IPS-18a (cell line): ENCODE measurements at regions not wholly inside any gene's neighbourhood (a gene's known extent, or its start where the extent isn't known, plus 50 kb on each side); places are given as distances from the start of the nearest gene placed in this dataset.

ENCODE experiments used
- H3K27ac ChIP-seq: one replicate; pipeline ENCODE4 v1.5.1; 2013; ENCODE audit warnings: low read length
- H3K27me3 ChIP-seq: one replicate; pipeline ENCODE4 v1.6.1; 2013; ENCODE audit warnings: mild to moderate bottlenecking, low read length; ENCODE audit not compliant: control insufficient read depth, insufficient read depth
- H3K36me3 ChIP-seq: one replicate; pipeline ENCODE4 v1.6.1; 2013; ENCODE audit warnings: low read depth, low read length; ENCODE audit not compliant: control insufficient read depth
- H3K4me1 ChIP-seq: one replicate; pipeline ENCODE4 v1.6.1; 2013; ENCODE audit warnings: low read depth, low read length; ENCODE audit not compliant: control insufficient read depth
- H3K4me3 ChIP-seq: one replicate; pipeline ENCODE4 v1.5.1; 2013; ENCODE audit warnings: low read length
- H3K9ac ChIP-seq: one replicate; pipeline ENCODE4 v1.6.1; 2013; ENCODE audit warnings: mild to moderate bottlenecking, low read length, moderate library complexity
- H3K9me3 ChIP-seq: one replicate; pipeline ENCODE4 v1.6.1; 2013; ENCODE audit warnings: low read depth, low read length; ENCODE audit not compliant: control insufficient read depth

DNA sequence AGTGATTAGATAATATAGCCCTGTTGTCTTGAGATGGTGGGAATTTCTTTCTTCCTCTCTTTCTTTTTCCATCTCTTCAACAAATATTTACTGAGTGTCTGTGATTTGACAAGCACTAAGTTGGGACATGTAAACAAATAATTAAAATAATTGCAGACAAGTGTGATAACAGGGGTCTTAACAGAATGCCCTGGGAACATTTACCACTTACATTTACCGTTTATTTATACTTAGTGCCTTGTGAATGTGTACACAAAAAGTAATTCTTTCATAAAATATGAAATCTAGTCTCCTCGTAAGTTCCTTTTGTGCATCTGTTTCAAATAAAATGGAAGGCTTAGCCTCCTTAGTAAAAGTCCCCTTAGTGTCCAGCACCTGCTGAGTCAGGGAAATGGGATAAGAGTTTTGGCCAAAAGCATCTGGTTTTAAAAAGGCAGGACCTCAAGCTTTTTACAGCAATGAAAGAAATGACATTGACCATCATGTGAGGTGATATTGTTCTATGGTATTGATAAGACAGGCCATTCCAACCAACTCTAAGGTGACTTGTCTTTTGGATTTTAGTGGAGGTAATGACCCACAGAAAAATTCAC lies 188.2 kb downstream of the HS3ST3B1 start:
- peaks cover 6% of the 10 kb centered on the region for H3K4me1 ChIP-seq
- no peaks in the 10 kb centered on the region for H3K36me3 ChIP-seq
- no peaks in the 10 kb centered on the region for H3K9me3 ChIP-seq
- no peak overlapping the region for H3K4me3 ChIP-seq
- no peaks in the 10 kb centered on the region for H3K27me3 ChIP-seq
- H3K9ac ChIP-seq, result no peak overlapping the region
- no peak overlapping the region for H3K27ac ChIP-seq

GRCh38 chr17:14487068-14487467 lies 186.2 kb downstream of the HS3ST3B1 start:
- H3K9me3 ChIP-seq, result no peaks in the 10 kb centered on the region
- peaks cover 6% of the 10 kb centered on the region for H3K4me1 ChIP-seq
- H3K27ac ChIP-seq, result no peak overlapping the region
- no peaks in the 10 kb centered on the region for H3K36me3 ChIP-seq
- H3K27me3 ChIP-seq, result no peaks in the 10 kb centered on the region
- H3K9ac ChIP-seq, result no peak overlapping the region
- no peak overlapping the region for H3K4me3 ChIP-seq

DNA sequence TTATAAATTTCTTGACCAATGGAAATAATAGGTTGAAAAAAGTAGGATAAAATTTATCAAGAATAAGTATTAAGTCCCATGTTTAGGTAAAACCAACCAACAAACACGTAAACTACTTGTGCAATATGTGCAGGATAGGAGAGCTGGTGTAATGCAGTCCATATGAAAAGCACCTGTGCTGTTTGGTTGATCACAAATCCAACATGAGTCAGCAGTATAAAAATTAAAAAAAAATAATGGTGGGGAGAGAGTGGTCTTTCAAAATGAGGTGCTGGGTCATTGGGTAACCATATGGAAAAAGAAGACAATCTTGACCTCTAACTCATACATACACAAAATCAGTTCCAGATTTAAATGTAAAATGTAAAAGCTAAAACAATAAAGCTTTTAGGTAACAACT lies 181.8 kb downstream of the HS3ST3B1 start:
- H3K27me3 ChIP-seq, result no peaks in the 10 kb centered on the region
- no peaks in the 10 kb centered on the region for H3K9me3 ChIP-seq
- H3K4me3 ChIP-seq, result no peak overlapping the region

DNA sequence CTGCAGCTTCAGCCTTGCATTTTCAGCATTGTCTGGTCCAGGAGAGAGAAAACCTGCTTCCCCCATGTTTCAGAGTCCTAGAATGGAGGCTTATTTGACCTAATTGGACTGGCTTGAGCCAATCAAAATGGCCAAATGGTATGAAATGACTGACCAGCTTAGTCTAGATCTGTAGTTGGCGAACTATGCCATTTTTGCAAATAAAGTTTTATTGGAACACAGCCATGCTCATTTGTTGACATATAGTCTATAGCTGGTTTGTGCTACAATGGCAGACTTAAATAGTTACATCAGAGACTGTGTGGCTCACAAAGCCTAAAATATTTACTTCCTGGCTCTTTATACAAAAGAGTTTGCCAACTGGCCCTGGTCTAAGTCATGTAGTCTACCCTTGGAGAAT lies 180.8 kb downstream of the HS3ST3B1 start:
- Histone ChIP-seq H3K4me1 (peaks cover 6% of the 10 kb centered on the region), H3K27ac (no peak overlapping the region), H3K9ac (no peak overlapping the region), H3K27me3 (no peaks in the 10 kb centered on the region), H3K4me3 (no peak overlapping the region), H3K36me3 (no peaks in the 10 kb centered on the region), H3K9me3 (no peaks in the 10 kb centered on the region)

More for the DNA sequence above, 181.8 kb downstream of the HS3ST3B1 start:
- Histone ChIP-seq H3K27ac (no peak overlapping the region), H3K9ac (no peak overlapping the region), H3K4me1 (peaks cover 6% of the 10 kb centered on the region), H3K36me3 (no peaks in the 10 kb centered on the region)

GRCh38 chr17:14474591-14474990 lies 173.7 kb downstream of the HS3ST3B1 start:
- Histone ChIP-seq H3K27ac (no peak overlapping the region), H3K9me3 (no peaks in the 10 kb centered on the region), H3K36me3 (no peaks in the 10 kb centered on the region), H3K4me3 (no peak overlapping the region), H3K27me3 (no peaks in the 10 kb centered on the region), H3K4me1 (no peaks in the 10 kb centered on the region), H3K9ac (no peak overlapping the region)

- H3K27me3 ChIP-seq, result no peaks in the 10 kb centered on the region
- H3K36me3 ChIP-seq, result no peaks in the 10 kb centered on the region
- no peak overlapping the region for H3K27ac ChIP-seq
- H3K9ac ChIP-seq, result no peak overlapping the region
- no peaks in the 10 kb centered on the region for H3K4me1 ChIP-seq
- no peak overlapping the region for H3K4me3 ChIP-seq
- H3K9me3 ChIP-seq, result no peaks in the 10 kb centered on the region
Observed at GRCh38 chr17:14471052-14471451, 170.2 kb downstream of the HS3ST3B1 start.

DNA sequence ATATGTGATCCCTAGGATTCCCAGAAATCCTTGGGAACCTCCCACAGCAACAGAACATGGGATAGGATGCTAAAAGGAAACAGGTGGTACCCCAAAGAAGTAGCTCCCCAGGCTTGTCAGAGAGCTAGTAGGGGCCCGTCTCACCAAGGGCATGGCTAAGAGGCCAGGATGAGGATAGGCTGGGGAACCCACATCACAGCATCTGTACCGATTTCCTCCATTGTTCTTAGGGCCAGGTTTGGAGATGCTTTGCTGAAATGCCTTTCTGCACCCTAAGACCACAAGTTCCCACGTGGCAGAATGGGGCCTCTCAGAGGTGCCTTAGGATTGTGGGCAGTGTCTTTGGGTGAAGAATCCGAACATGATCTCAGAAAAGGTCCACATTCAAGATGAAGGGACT lies 169.5 kb downstream of the HS3ST3B1 start:
- Histone ChIP-seq H3K9me3 (no peaks in the 10 kb centered on the region), H3K27me3 (no peaks in the 10 kb centered on the region), H3K4me3 (no peak overlapping the region), H3K4me1 (no peaks in the 10 kb centered on the region), H3K27ac (no peak overlapping the region), H3K36me3 (no peaks in the 10 kb centered on the region), H3K9ac (no peak overlapping the region)

GRCh38 chr17:14469971-14470370 lies 169.1 kb downstream of the HS3ST3B1 start:
- Histone ChIP-seq H3K27me3 (no peaks in the 10 kb centered on the region), H3K9ac (no peak overlapping the region), H3K9me3 (no peaks in the 10 kb centered on the region), H3K4me1 (no peaks in the 10 kb centered on the region), H3K27ac (no peak overlapping the region), H3K4me3 (no peak overlapping the region), H3K36me3 (no peaks in the 10 kb centered on the region)

DNA sequence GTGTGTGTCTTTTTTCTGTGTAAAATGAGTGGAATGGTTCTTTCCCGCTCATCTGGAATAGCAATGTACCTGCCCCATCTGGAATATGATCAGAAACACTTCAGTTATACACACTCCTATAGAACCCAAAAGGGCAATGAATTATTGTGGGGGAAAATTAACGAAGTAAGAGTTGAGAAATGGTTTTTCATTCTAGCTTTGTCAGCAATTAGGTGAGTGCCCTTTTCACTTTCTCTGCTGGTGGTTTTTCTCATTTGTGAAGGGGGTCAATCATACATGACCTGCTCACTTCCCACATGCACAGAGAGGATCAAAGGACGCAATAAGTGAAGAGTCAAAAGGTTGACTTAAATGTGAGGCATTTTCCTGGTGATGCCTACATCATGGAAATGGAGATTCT lies 168.0 kb downstream of the HS3ST3B1 start:
- Histone ChIP-seq H3K4me3 (no peak overlapping the region), H3K9me3 (no peaks in the 10 kb centered on the region), H3K4me1 (no peaks in the 10 kb centered on the region), H3K36me3 (no peaks in the 10 kb centered on the region), H3K9ac (no peak overlapping the region), H3K27ac (no peak overlapping the region), H3K27me3 (no peaks in the 10 kb centered on the region)

GRCh38 chr17:14461227-14461548 lies 160.3 kb downstream of the HS3ST3B1 start:
- no peaks in the 10 kb centered on the region for H3K27me3 ChIP-seq
- no peaks in the 10 kb centered on the region for H3K9me3 ChIP-seq

DNA sequence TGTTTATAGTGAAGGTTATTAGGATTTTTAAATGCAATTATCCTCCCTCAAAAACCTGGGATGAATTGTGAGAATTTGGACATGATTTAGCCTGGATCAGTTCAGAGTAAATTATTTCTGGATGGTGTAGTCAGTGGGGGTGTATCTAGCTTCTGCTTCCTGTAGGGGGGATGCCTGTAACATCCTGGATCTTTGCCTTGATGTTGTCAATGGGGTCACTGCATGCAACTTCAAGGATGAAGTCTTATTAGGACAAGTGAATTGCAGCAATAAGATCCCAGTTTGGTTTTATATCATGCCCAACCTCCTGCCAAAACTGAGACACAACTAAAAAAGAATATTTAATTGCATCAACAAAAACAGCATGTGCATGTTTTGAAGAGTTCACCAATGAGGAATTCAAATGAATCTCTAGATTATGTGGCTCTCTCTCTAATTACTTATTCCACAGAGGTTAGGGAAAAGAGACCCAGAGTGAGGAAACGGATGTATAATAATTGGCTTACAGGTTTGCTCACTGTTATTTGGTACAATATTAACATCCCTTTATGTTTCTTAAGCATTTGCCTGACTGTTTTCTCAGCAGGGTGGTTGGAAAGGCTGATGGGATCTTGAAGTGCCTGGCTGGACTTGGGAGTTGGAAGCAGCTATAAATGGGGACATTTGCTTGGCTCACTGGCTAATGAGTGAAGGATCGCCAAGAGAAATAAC lies 159.8 kb downstream of the HS3ST3B1 start:
- Histone ChIP-seq H3K36me3 (no peaks in the 10 kb centered on the region), H3K4me1 (peaks cover 3% of the 10 kb centered on the region), H3K27ac (no peak overlapping the region), H3K4me3 (no peak overlapping the region), H3K9me3 (no peaks in the 10 kb centered on the region), H3K27me3 (no peaks in the 10 kb centered on the region), H3K9ac (no peak overlapping the region)

More at GRCh38 chr17:14461227-14461548, 160.3 kb downstream of the HS3ST3B1 start:
- Histone ChIP-seq H3K9ac (no peak overlapping the region), H3K4me3 (no peak overlapping the region), H3K27ac (no peak overlapping the region), H3K4me1 (peaks cover 3% of the 10 kb centered on the region), H3K36me3 (no peaks in the 10 kb centered on the region)

DNA sequence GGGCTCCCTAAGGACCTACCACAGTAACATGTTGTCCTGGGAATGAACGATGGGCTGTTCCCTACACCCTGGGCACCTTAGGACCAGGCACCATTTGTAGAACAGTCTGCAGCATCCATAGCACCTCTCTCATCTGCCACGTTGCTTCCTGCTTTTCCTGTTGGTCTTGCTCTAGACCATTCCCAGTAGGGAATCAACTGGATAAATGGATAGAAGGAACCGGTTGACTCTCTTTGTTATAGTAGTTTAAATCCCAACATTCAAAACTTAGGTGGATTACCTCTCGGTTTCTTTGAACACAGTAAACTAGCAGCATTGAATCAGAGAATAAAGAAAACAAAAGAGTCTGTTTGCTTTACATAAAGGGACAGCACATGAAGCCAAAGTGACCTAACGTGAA lies 159.1 kb downstream of the HS3ST3B1 start:
- Histone ChIP-seq H3K4me1 (peaks cover 3% of the 10 kb centered on the region), H3K9me3 (no peaks in the 10 kb centered on the region), H3K9ac (no peak overlapping the region), H3K36me3 (no peaks in the 10 kb centered on the region), H3K27me3 (no peaks in the 10 kb centered on the region), H3K4me3 (no peak overlapping the region), H3K27ac (no peak overlapping the region)
